IPS-18a (cell line): ENCODE measurements at regions not wholly inside any gene's neighbourhood (a gene's known extent, or its start where the extent isn't known, plus 50 kb on each side); places are given as distances from the start of the nearest gene placed in this dataset.

ENCODE experiments used
- H3K27ac ChIP-seq: one replicate; pipeline ENCODE4 v1.5.1; 2013; ENCODE audit warnings: low read length
- H3K27me3 ChIP-seq: one replicate; pipeline ENCODE4 v1.6.1; 2013; ENCODE audit warnings: mild to moderate bottlenecking, low read length; ENCODE audit not compliant: control insufficient read depth, insufficient read depth
- H3K36me3 ChIP-seq: one replicate; pipeline ENCODE4 v1.6.1; 2013; ENCODE audit warnings: low read depth, low read length; ENCODE audit not compliant: control insufficient read depth
- H3K4me1 ChIP-seq: one replicate; pipeline ENCODE4 v1.6.1; 2013; ENCODE audit warnings: low read depth, low read length; ENCODE audit not compliant: control insufficient read depth
- H3K4me3 ChIP-seq: one replicate; pipeline ENCODE4 v1.5.1; 2013; ENCODE audit warnings: low read length
- H3K9ac ChIP-seq: one replicate; pipeline ENCODE4 v1.6.1; 2013; ENCODE audit warnings: mild to moderate bottlenecking, low read length, moderate library complexity
- H3K9me3 ChIP-seq: one replicate; pipeline ENCODE4 v1.6.1; 2013; ENCODE audit warnings: low read depth, low read length; ENCODE audit not compliant: control insufficient read depth

- no peak overlapping the region for H3K9ac ChIP-seq
- H3K9me3 ChIP-seq, result no peaks in the 10 kb centered on the region
- H3K27me3 ChIP-seq, result no peaks in the 10 kb centered on the region
- no peak overlapping the region for H3K27ac ChIP-seq
- no peaks in the 10 kb centered on the region for H3K36me3 ChIP-seq
- no peak overlapping the region for H3K4me3 ChIP-seq
- no peaks in the 10 kb centered on the region for H3K4me1 ChIP-seq
Observed at GRCh38 chr10:33638374-33638773, 303.9 kb upstream of the NRP1 start.

GRCh38 chr10:33635967-33636515 is 301.6 kb upstream of the NRP1 start:
- Histone ChIP-seq H3K36me3 (no peaks in the 10 kb centered on the region), H3K4me3 (no peak overlapping the region), H3K27ac (no peak overlapping the region), H3K4me1 (no peaks in the 10 kb centered on the region), H3K9me3 (no peaks in the 10 kb centered on the region), H3K27me3 (no peaks in the 10 kb centered on the region), H3K9ac (no peak overlapping the region)

GRCh38 chr10:33632432-33632831 is 298.0 kb upstream of the NRP1 start:
- Histone ChIP-seq H3K9me3 (no peaks in the 10 kb centered on the region), H3K27me3 (no peaks in the 10 kb centered on the region), H3K4me3 (no peak overlapping the region), H3K27ac (no peak overlapping the region), H3K9ac (no peak overlapping the region), H3K4me1 (no peaks in the 10 kb centered on the region), H3K36me3 (no peaks in the 10 kb centered on the region)

- no peaks in the 10 kb centered on the region for H3K4me1 ChIP-seq
- H3K36me3 ChIP-seq, result no peaks in the 10 kb centered on the region
- no peak overlapping the region for H3K9ac ChIP-seq
- no peak overlapping the region for H3K27ac ChIP-seq
- no peaks in the 10 kb centered on the region for H3K9me3 ChIP-seq
- H3K4me3 ChIP-seq, result no peak overlapping the region
- no peaks in the 10 kb centered on the region for H3K27me3 ChIP-seq
Observed at GRCh38 chr10:33631991-33632390, 297.5 kb upstream of the NRP1 start.

GRCh38 chr10:33630761-33631160 is 296.3 kb upstream of the NRP1 start:
- Histone ChIP-seq H3K4me3 (no peak overlapping the region), H3K4me1 (no peaks in the 10 kb centered on the region), H3K27me3 (no peaks in the 10 kb centered on the region), H3K36me3 (no peaks in the 10 kb centered on the region), H3K9ac (no peak overlapping the region), H3K9me3 (no peaks in the 10 kb centered on the region), H3K27ac (no peak overlapping the region)

GRCh38 chr10:33627611-33628010 is 293.1 kb upstream of the NRP1 start:
- Histone ChIP-seq H3K9ac (no peak overlapping the region), H3K4me3 (no peak overlapping the region), H3K9me3 (no peaks in the 10 kb centered on the region), H3K27me3 (no peaks in the 10 kb centered on the region), H3K27ac (no peak overlapping the region), H3K4me1 (no peaks in the 10 kb centered on the region), H3K36me3 (no peaks in the 10 kb centered on the region)

GRCh38 chr10:33626798-33627466 is 292.5 kb upstream of the NRP1 start:
- H3K9ac ChIP-seq, result no peak overlapping the region
- H3K36me3 ChIP-seq, result no peaks in the 10 kb centered on the region
- H3K4me1 ChIP-seq, result no peaks in the 10 kb centered on the region
- no peaks in the 10 kb centered on the region for H3K9me3 ChIP-seq
- no peaks in the 10 kb centered on the region for H3K27me3 ChIP-seq
- H3K27ac ChIP-seq, result no peak overlapping the region
- H3K4me3 ChIP-seq, result no peak overlapping the region

- Histone ChIP-seq H3K27me3 (no peaks in the 10 kb centered on the region), H3K36me3 (no peaks in the 10 kb centered on the region), H3K27ac (no peak overlapping the region), H3K4me1 (no peaks in the 10 kb centered on the region), H3K9me3 (no peaks in the 10 kb centered on the region), H3K9ac (no peak overlapping the region), H3K4me3 (no peak overlapping the region)
Observed at GRCh38 chr10:33623669-33624068, 289.2 kb upstream of the NRP1 start.

GRCh38 chr10:33621101-33621500 is 286.6 kb upstream of the NRP1 start:
- H3K36me3 ChIP-seq, result no peaks in the 10 kb centered on the region
- no peak overlapping the region for H3K27ac ChIP-seq
- no peak overlapping the region for H3K4me3 ChIP-seq
- H3K4me1 ChIP-seq, result no peaks in the 10 kb centered on the region
- no peak overlapping the region for H3K9ac ChIP-seq
- H3K9me3 ChIP-seq, result no peaks in the 10 kb centered on the region
- no peaks in the 10 kb centered on the region for H3K27me3 ChIP-seq

- Histone ChIP-seq H3K4me3 (no peak overlapping the region), H3K27me3 (no peaks in the 10 kb centered on the region), H3K9ac (no peak overlapping the region), H3K9me3 (no peaks in the 10 kb centered on the region), H3K36me3 (no peaks in the 10 kb centered on the region), H3K4me1 (no peaks in the 10 kb centered on the region), H3K27ac (no peak overlapping the region)
Observed at GRCh38 chr10:33618196-33618595, 283.7 kb upstream of the NRP1 start.

GRCh38 chr10:33617381-33618080 is 283.1 kb upstream of the NRP1 start:
- Histone ChIP-seq H3K4me1 (no peaks in the 10 kb centered on the region), H3K4me3 (no peak overlapping the region), H3K27ac (no peak overlapping the region), H3K36me3 (no peaks in the 10 kb centered on the region), H3K9me3 (no peaks in the 10 kb centered on the region), H3K27me3 (no peaks in the 10 kb centered on the region), H3K9ac (no peak overlapping the region)

- Histone ChIP-seq H3K27me3 (no peaks in the 10 kb centered on the region), H3K36me3 (no peaks in the 10 kb centered on the region), H3K4me1 (no peaks in the 10 kb centered on the region), H3K27ac (no peak overlapping the region), H3K9me3 (no peaks in the 10 kb centered on the region), H3K9ac (no peak overlapping the region), H3K4me3 (no peak overlapping the region)
Observed at GRCh38 chr10:33616956-33617355, 282.5 kb upstream of the NRP1 start.
